Adrenal gland (tissue), 9 donors: ENCODE measurements at regions not wholly inside any gene's neighbourhood (a gene's known extent, or its start where the extent isn't known, plus 50 kb on each side); places are given as distances from the start of the nearest gene placed in this dataset.
"Not testable (repeated sequence)": the region's sequence is repeated elsewhere in the genome, so short reads cannot be mapped to it uniquely, and the experiment has no call there.

Experiments
- DNase-seq, 7 donors: peaks; one replicate each; pipeline ENCODE4 v3.0.0-alpha.2; 2019 to 2020
- H3K27ac ChIP-seq, 5 donors: fragments of 200-600 bp; sonication (generic) in 4 of 5; 1 replicate in 3 of 5; 2 replicates in 2 of 5; pipeline versions ENCODE4 v1.5.1 to v1.8.0; 2016 to 2020; ENCODE audit warnings: mild to moderate bottlenecking in 1 of 5
- H3K27me3 ChIP-seq: fragments of 200-600 bp; 2 replicates; pipeline ENCODE4 v1.8.0; 2021
- H3K36me3 ChIP-seq, 2 donors: fragments of 200-600 bp; replicated peaks in 1 of 2; 1 replicate in 1 of 2; 2 replicates in 1 of 2; pipeline versions ENCODE4 v1.5.1 to v1.8.0; 2018 to 2022
- H3K4me1 ChIP-seq, 2 donors: fragments of 200-600 bp; replicated peaks in 1 of 2; 1 replicate in 1 of 2; 2 replicates in 1 of 2; pipeline versions ENCODE4 v1.5.1 to v1.8.0; 2018 to 2021
- H3K4me3 ChIP-seq, 4 donors: fragments of 200-600 bp; sonication (generic) in 3 of 4; one replicate each; pipeline ENCODE4 v1.5.1; 2016 to 2018
- H3K9me3 ChIP-seq, 3 donors: fragments of 200-600 bp; sonication (generic) in 1 of 3; replicated peaks in 1 of 3; 1 replicate in 2 of 3; 2 replicates in 1 of 3; pipeline versions ENCODE4 v1.5.1 to v1.8.0; 2016 to 2021
- POLR2A ChIP-seq, 2 donors: fragments of 450-650 bp; IDR thresholded peaks; one replicate each; pipeline ENCODE4 v1.6.1; 2017; ENCODE audit warnings: antibody characterized with exemption in 2 of 2, mild to moderate bottlenecking in 2 of 2, moderate library complexity in 1 of 2
- WGBS, 4 donors: extraction: QIAGEN DNeasy Blood & Tissue Kit in 2 of 4; methylation state at CpG; one replicate each; pipeline versions ENCODE4 v1.1.5 to v1.1.7; 2013 to 2017; 5-methylcytosine and 5-hydroxymethylcytosine counted together
- intact Hi-C, 2 donors: fragments of 100-400 bp; cut with DNase I; formaldehyde crosslinking; loops; one replicate each; pipeline versions ENCODE4 v1.14.1 to v1.15.0; 2022 to 2023
- TF ChIP-seq, protein P1 (sequence below), 6 experiments: fragments of 450-650 bp in 4 of 6; fragments of 200-600 bp in 2 of 6; sonication (generic) in 1 of 6; IDR thresholded peaks; 1 replicate in 5 of 6; 2 replicates in 1 of 6; pipeline versions ENCODE4 v1.5.1 to v1.8.0; 2016 to 2021; ENCODE audit warnings: antibody characterized with exemption in 6 of 6, mild to moderate bottlenecking in 2 of 6, moderate library complexity in 1 of 6
- donor health status: healthy with polysubstance abuse.
- donor health status: Bipolar disorder and iron deficiency.
- donor health status: DM: yes; HTN: yes; CAD: no.
- donor health status: DM: no; HTN: no; CAD: no.
- donor health status: DM: no; HTN: no; CAD: no.

DNA sequence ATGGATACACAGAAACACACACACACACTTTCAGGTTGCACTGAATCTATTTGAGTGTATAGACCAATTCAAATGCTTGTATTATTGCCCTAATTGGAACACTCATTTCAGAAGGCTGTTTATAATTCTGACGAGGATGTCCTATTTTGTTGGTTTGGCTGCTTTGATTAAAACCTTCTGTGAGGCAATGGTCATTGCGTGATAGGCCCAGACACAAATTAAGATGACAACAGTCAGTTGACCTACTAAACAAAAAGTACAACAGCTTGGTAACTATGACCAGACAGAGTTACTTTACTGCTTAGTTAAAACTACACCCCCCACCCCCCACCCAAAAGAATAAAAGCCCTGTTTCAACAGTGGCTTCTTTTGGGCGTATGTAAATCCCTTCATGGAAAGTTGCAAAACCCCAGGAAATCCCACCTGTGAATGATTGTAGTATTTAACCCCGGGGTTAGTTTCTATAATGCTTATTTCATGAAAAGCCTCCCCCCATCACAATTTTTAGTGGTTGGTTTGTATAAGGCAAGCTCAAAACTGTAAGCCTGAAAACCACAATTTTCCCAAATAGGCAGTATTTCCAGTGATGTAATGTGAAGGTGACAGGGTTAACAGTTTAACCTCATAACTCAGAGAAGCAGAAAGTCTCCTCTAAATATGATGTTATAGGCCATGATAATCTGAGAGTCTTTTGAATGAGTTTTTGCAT, 340.8 kb downstream of the FGF10 start:
- Histone ChIP-seq H3K27ac (no peak overlapping the region), H3K9me3 (no peaks in the 10 kb centered on the region), H3K4me1 (no peaks in the 10 kb centered on the region), H3K36me3 (no peaks in the 10 kb centered on the region), H3K4me3 (no peak overlapping the region), H3K27me3 (no peaks in the 10 kb centered on the region)
- no peak for DNase-seq
- intact Hi-C loops: no loop called here
- 49 to 58% (median 54%) methylated on average over 4 of the region's 4 CpGs for WGBS, 4 donors
- TF ChIP-seq, protein P1, sequence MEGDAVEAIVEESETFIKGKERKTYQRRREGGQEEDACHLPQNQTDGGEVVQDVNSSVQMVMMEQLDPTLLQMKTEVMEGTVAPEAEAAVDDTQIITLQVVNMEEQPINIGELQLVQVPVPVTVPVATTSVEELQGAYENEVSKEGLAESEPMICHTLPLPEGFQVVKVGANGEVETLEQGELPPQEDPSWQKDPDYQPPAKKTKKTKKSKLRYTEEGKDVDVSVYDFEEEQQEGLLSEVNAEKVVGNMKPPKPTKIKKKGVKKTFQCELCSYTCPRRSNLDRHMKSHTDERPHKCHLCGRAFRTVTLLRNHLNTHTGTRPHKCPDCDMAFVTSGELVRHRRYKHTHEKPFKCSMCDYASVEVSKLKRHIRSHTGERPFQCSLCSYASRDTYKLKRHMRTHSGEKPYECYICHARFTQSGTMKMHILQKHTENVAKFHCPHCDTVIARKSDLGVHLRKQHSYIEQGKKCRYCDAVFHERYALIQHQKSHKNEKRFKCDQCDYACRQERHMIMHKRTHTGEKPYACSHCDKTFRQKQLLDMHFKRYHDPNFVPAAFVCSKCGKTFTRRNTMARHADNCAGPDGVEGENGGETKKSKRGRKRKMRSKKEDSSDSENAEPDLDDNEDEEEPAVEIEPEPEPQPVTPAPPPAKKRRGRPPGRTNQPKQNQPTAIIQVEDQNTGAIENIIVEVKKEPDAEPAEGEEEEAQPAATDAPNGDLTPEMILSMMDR (IDR thresholded peaks at IDR 0.05): no peak
- TF ChIP-seq POLR2A (IDR thresholded peaks at IDR 0.05): no peak

DNA sequence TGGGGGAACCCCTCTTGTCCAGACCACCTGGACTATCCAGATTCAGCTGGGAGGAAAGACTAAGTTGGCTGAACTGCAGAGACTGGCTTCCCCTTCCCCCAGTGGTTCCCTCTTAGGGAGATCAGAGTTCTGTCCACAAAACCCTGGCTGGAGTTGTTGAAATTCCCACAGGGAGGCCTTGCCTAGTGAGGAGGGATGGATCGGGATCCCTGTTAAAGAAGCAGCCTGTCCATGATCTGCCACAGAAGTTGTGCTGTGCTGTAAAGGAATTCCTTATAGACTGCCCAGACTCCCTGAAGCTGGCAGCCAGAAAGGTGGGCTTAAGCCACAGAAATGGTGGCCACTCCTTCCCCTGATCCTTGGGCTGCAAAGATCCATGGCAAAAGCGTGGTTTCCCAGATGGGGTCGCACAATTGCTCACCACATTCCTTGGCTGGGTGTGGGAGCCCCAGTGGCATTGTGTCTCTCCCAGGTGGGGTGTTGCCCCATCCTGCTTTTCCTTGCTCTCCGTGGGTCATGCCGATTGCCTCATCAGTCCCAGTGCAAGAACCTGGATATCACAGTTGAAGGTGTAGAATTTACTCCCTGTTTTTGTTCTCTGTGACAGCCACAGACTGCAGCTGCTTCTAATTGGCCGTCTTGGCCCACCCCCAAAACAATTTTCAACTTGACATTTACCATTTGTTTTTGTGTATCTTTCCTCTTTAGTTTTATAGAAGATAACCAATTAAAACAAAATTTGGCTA, 342.4 kb downstream of the FGF10 start:
- no peak overlapping the region for H3K4me3 ChIP-seq
- 62 to 74% (median 70%) methylated on average over 5 to 6 of the region's 6 CpGs for WGBS, 4 donors
- no peaks in the 10 kb centered on the region for H3K27me3 ChIP-seq
- intact Hi-C loops: no loop called here
- no peak for TF ChIP-seq POLR2A (IDR thresholded peaks at IDR 0.05)
- TF ChIP-seq, protein P1 (IDR thresholded peaks at IDR 0.05): no peak
- H3K4me1 ChIP-seq: no peaks in the 10 kb centered on the region
- H3K36me3 ChIP-seq: no peaks in the 10 kb centered on the region
- H3K27ac ChIP-seq: no peak overlapping the region
- H3K9me3 ChIP-seq: no peaks in the 10 kb centered on the region
- no peak for DNase-seq

DNA sequence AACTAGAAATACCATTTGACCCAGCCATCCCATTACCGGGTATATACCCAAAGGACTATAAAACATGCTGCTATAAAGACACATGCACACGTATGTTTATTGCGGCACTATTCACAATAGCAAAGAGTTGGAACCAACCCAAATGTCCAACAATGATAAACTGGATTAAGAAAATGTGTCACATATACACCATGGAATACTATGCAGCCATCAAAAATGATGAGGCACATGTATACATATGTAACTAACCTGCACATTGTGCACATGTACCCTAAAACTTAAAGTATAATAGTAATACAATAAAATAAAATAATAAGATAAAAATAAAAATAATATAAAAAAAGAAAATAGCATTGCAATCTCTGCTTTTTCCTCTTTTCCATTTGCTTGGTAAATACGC, 344.7 kb downstream of the FGF10 start:
- H3K9me3 ChIP-seq, H3K4me1 ChIP-seq, H3K27me3 ChIP-seq, H3K27ac ChIP-seq, intact Hi-C loops, H3K4me3 ChIP-seq, H3K36me3 ChIP-seq, DNase-seq: not testable (repeated sequence)
- WGBS, 4 donors: 87 to 95% (median 88%) methylated on average over 3 to 4 of the region's 4 CpGs

DNA sequence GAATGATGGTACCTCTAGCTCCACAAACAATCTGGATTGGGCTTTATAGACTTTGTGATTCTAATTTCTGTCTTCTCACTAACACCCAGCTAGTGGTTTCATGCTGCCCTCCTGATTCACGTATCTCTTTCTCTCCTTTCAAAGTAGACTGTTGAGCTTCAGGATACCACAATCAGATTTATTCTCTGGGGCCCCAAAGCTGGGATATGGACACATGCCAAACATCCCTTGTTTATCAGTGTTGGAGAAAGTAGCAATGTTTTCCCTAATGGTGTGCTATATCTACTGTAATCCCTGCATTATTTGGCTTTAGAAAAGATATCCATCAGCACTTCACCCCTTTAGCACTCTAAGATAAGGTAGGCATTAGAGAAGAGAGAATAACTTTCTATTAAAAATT, 361.0 kb downstream of the FGF10 start:
- no peak for DNase-seq
- H3K27me3 ChIP-seq: no peaks in the 10 kb centered on the region
- intact Hi-C loops: no loop called here
- no peaks in the 10 kb centered on the region for H3K9me3 ChIP-seq
- no peak overlapping the region for H3K4me3 ChIP-seq
- H3K36me3 ChIP-seq: no peaks in the 10 kb centered on the region
- no peak overlapping the region for H3K27ac ChIP-seq
- H3K4me1 ChIP-seq: no peaks in the 10 kb centered on the region
- TF ChIP-seq, protein P1 (IDR thresholded peaks at IDR 0.05): no peak
- TF ChIP-seq POLR2A (IDR thresholded peaks at IDR 0.05): no peak
- 53 to 71% (median 60%) methylated on average over 1 of the region's 1 CpG for WGBS, 4 donors

DNA sequence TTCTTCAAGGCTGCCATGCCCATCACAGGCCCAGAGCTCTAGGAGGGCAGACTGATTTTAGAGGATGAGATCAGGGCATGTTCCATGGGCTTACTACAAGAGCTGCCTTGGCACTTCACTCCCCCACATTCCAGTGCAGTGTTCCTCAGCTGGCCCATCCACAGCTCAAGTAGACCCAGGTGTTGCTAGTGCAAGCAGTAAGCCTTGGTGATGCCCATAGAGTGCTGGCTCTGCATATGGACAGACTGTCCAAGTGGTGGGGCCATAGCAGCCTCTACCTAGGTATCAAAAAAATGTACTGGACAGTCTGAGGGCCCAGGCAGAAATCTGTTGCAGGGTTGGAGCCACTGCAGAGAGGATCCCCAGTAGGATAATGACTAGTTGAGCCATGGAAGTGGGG, 366.6 kb downstream of the FGF10 start:
- TF ChIP-seq POLR2A (IDR thresholded peaks at IDR 0.05): no peak
- TF ChIP-seq, protein P1 (IDR thresholded peaks at IDR 0.05): no peak
- no peak for DNase-seq

More for the DNA sequence above, 366.6 kb downstream of the FGF10 start:
- Histone ChIP-seq H3K27me3 (no peaks in the 10 kb centered on the region), H3K36me3 (no peaks in the 10 kb centered on the region), H3K4me1 (no peaks in the 10 kb centered on the region), H3K27ac (no peak overlapping the region), H3K4me3 (no peak overlapping the region), H3K9me3 (no peaks in the 10 kb centered on the region)
- intact Hi-C loops: no loop called here
